Endothelial cell of umbilical vein (primary cell): ENCODE measurements at regions not wholly inside any gene's neighbourhood (a gene's known extent, or its start where the extent isn't known, plus 50 kb on each side); places are given as distances from the start of the nearest gene placed in this dataset.

Experiments used
- CTCF ChIP-seq, 2 donors: IDR thresholded peaks; 1 replicate in 1 of 2; 2 replicates in 1 of 2; pipeline ENCODE4 v1.5.1; 2011; ENCODE audit warnings: low read length in 2 of 2, mild to moderate bottlenecking in 2 of 2, moderate library complexity in 2 of 2, control low read depth in 1 of 2, inconsistent platforms in 1 of 2, low read depth in 1 of 2; ENCODE audit not compliant: insufficient read depth in 1 of 2; ENCODE audit errors: extremely low read depth in 1 of 2
- EZH2 ChIP-seq: IDR thresholded peaks from 2 replicates; pipeline ENCODE4 v1.6.1; 2012; ENCODE audit warnings: borderline replicate concordance, low read depth, mild to moderate bottlenecking, moderate library complexity, low read length, inconsistent platforms; ENCODE audit not compliant: severe bottlenecking
- MAX ChIP-seq: IDR thresholded peaks from 2 replicates; pipeline ENCODE4 v1.6.1; 2011; ENCODE audit not compliant: insufficient read depth, insufficient read length
- POLR2A ChIP-seq: IDR thresholded peaks from 2 replicates; pipeline ENCODE4 v1.6.1; 2012; ENCODE audit warnings: low read depth, mild to moderate bottlenecking, control low read depth, low read length
- POLR2AphosphoS5 ChIP-seq: IDR thresholded peaks from 2 replicates; pipeline ENCODE4 v1.6.1; 2012; ENCODE audit warnings: low read depth, mild to moderate bottlenecking, control low read depth, low read length, moderate library complexity; ENCODE audit not compliant: insufficient read depth

GRCh38 chr2:37858400-37858711, 66.7 kb upstream of the RMDN2 start:
- TF ChIP-seq CTCF (IDR thresholded peaks at IDR 0.05; ENCODE audit: extremely low read depth in 1 of 2, insufficient read depth in 1 of 2, low read depth in 1 of 2, low read length in 2 of 2) (no peak), EZH2 (no peak), POLR2A (no peak), MAX (no peak), POLR2AphosphoS5 (no peak)
